ENCODE measurements at regions not wholly inside any gene's neighbourhood (a gene's known extent, or its start where the extent isn't known, plus 50 kb on each side); places are given as distances from the start of the nearest gene placed in this dataset.

- TF ChIP-seq, protein P1, sequence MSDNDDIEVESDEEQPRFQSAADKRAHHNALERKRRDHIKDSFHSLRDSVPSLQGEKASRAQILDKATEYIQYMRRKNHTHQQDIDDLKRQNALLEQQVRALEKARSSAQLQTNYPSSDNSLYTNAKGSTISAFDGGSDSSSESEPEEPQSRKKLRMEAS (IDR thresholded peaks at IDR 0.05): no peak
- TF ChIP-seq BHLHE40 (IDR thresholded peaks at IDR 0.05; ENCODE audit: low read depth, low read length): no peak
- TF ChIP-seq FOXS1 (CRISPR knock-in tag; IDR thresholded peaks at IDR 0.05): no peak
- TF ChIP-seq EP300 (IDR thresholded peaks at IDR 0.05): no peak
- no peak for TF ChIP-seq RNF2 (IDR thresholded peaks at IDR 0.05; ENCODE audit: borderline replicate concordance, low read depth)
- no peak for TF ChIP-seq MAZ (IDR thresholded peaks at IDR 0.05; ENCODE audit: borderline replicate concordance, low read depth, low read length)
- Histone ChIP-seq H3K4me2 (no peak overlapping the region), H3K4me3 (no peak overlapping the region), H3K27ac (no peak overlapping the region), H3K4me1 (no peaks in the 10 kb centered on the region), H3K9me3 (no peaks in the 10 kb centered on the region; the same call in 2 of the 3 replicates)
- no peak for ATAC-seq
- CTCF ChIA-PET: no interaction called here
- POLR2A ChIA-PET: no interaction called here
- no peak for FAIRE-seq
- 8% methylated on average over 11 of the region's 15 CpGs for WGBS (ENCODE audit: missing lambda C conversion rate)
- no peak for DNase-seq (ENCODE audit: low read depth in 1 of 2, low spot score in 1 of 2)
These were observed 583.6 kb downstream of the TCERG1L start for GRCh38 chr10:130727766-130728490.

- ChIA-PET POLR2A (no interaction called here), CTCF (no interaction called here)
- no peaks in the 10 kb centered on the region for H3K4me1 ChIP-seq
- H3K9me3 ChIP-seq: no peaks in the 10 kb centered on the region; the same call in 2 of the 3 replicates
- no peak overlapping the region for H3K4me3 ChIP-seq
- 28% methylated on average over 10 of the region's 23 CpGs for WGBS (ENCODE audit: missing lambda C conversion rate)
- no peak for ATAC-seq
- no peak for TF ChIP-seq PHF8 (IDR thresholded peaks at IDR 0.05; ENCODE audit: borderline replicate concordance, low read depth)
- no peak for TF ChIP-seq POLR2AphosphoS2 (conservative IDR thresholded peaks at IDR 0.05; ENCODE audit: low read length)
- TF ChIP-seq CBX8 (IDR thresholded peaks at IDR 0.05): no peak
- TF ChIP-seq JUNB (IDR thresholded peaks at IDR 0.05): no peak
- TF ChIP-seq, protein P2, sequence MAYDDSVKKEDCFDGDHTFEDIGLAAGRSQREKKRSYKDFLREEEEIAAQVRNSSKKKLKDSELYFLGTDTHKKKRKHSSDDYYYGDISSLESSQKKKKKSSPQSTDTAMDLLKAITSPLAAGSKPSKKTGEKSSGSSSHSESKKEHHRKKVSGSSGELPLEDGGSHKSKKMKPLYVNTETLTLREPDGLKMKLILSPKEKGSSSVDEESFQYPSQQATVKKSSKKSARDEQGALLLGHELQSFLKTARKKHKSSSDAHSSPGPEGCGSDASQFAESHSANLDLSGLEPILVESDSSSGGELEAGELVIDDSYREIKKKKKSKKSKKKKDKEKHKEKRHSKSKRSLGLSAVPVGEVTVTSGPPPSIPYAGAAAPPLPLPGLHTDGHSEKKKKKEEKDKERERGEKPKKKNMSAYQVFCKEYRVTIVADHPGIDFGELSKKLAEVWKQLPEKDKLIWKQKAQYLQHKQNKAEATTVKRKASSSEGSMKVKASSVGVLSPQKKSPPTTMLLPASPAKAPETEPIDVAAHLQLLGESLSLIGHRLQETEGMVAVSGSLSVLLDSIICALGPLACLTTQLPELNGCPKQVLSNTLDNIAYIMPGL (CRISPR knock-in tag; IDR thresholded peaks at IDR 0.05; ENCODE audit: borderline replicate concordance): no peak
- no peak for TF ChIP-seq KDM5A (IDR thresholded peaks at IDR 0.05)
- TF ChIP-seq TFCP2L1 (CRISPR knock-in tag; IDR thresholded peaks at IDR 0.05): no peak
- no peak for TF ChIP-seq HOXB5 (CRISPR knock-in tag; IDR thresholded peaks at IDR 0.05)
- no peak for TF ChIP-seq GATA3 (IDR thresholded peaks at IDR 0.05; ENCODE audit: borderline replicate concordance)
- no peak for TF ChIP-seq KDM1A (IDR thresholded peaks at IDR 0.05; ENCODE audit: low read depth)
- TF ChIP-seq ZSCAN20 (CRISPR knock-in tag; IDR thresholded peaks at IDR 0.05): no peak
- TF ChIP-seq RNF2 (IDR thresholded peaks at IDR 0.05; ENCODE audit: borderline replicate concordance, low read depth): no peak
- no peak for TF ChIP-seq ESRRA (IDR thresholded peaks at IDR 0.05; ENCODE audit: borderline replicate concordance, low read length)
- TF ChIP-seq SREBF2 (IDR thresholded peaks at IDR 0.05): no peak
- TF ChIP-seq BCL3 (IDR thresholded peaks at IDR 0.05): no peak
- no peak overlapping the region for H3K4me2 ChIP-seq
- no peak for DNase-seq (ENCODE audit: low read depth in 1 of 2, low spot score in 1 of 2)
- no peak overlapping the region for H3K27ac ChIP-seq
- no peak for FAIRE-seq
These were observed 582.8 kb downstream of the TCERG1L start for GRCh38 chr10:130728531-130729215.

DNA sequence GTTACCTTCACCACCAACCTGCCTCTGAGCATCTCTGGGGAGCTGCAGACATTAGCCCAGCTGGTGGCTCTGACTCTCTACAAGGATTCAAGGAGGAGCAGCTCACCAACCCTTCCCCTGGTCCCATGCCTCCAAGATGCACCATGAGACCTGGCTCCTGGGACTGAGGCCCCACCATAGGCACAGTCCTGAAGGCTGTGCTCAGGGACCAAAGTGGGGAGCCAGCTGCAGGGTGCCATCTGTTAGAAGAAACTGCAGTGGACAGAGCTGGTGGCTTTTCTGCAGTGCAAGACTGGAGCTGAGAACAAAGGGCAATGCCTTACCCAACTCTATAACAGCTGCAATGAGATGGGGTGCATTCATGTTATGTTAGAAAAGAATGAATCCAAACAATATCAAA lies 581.6 kb downstream of the TCERG1L start:
- H3K4me1 ChIP-seq: no peaks in the 10 kb centered on the region
- ATAC-seq (no peak), DNase-seq (ENCODE audit: low read depth in 1 of 2, low spot score in 1 of 2) (no peak), FAIRE-seq (no peak)
- no peaks in the 10 kb centered on the region; the same call in 2 of the 3 replicates for H3K9me3 ChIP-seq
- ChIA-PET CTCF (no interaction called here), POLR2A (no interaction called here)
- no peak overlapping the region for H3K4me3 ChIP-seq
- H3K27ac ChIP-seq: no peak overlapping the region
- H3K4me2 ChIP-seq: no peak overlapping the region
- TF ChIP-seq CBX8 (IDR thresholded peaks at IDR 0.05) (no peak), HOXB5 (CRISPR knock-in tag; IDR thresholded peaks at IDR 0.05) (no peak), RCOR1 (IDR thresholded peaks at IDR 0.05; ENCODE audit: low read depth, low read length) (no peak), FOSB (CRISPR knock-in tag; IDR thresholded peaks at IDR 0.05) (no peak), HOXB13 (CRISPR knock-in tag; IDR thresholded peaks at IDR 0.05; ENCODE audit: low read depth) (no peak), MYC (IDR thresholded peaks at IDR 0.05; ENCODE audit: borderline replicate concordance, low read length) (no peak), EHF (CRISPR knock-in tag; IDR thresholded peaks at IDR 0.05) (no peak), JUN (IDR thresholded peaks at IDR 0.05) (no peak), USF2 (IDR thresholded peaks at IDR 0.05) (no peak), ZC3H11A (IDR thresholded peaks at IDR 0.05) (no peak)
- TF ChIP-seq, protein P3, sequence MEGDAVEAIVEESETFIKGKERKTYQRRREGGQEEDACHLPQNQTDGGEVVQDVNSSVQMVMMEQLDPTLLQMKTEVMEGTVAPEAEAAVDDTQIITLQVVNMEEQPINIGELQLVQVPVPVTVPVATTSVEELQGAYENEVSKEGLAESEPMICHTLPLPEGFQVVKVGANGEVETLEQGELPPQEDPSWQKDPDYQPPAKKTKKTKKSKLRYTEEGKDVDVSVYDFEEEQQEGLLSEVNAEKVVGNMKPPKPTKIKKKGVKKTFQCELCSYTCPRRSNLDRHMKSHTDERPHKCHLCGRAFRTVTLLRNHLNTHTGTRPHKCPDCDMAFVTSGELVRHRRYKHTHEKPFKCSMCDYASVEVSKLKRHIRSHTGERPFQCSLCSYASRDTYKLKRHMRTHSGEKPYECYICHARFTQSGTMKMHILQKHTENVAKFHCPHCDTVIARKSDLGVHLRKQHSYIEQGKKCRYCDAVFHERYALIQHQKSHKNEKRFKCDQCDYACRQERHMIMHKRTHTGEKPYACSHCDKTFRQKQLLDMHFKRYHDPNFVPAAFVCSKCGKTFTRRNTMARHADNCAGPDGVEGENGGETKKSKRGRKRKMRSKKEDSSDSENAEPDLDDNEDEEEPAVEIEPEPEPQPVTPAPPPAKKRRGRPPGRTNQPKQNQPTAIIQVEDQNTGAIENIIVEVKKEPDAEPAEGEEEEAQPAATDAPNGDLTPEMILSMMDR (IDR thresholded peaks at IDR 0.05): no peak

Measured in A549 (cell line).